Hepatocyte (in vitro differentiated cells): ENCODE measurements at regions not wholly inside any gene's neighbourhood (a gene's known extent, or its start where the extent isn't known, plus 50 kb on each side); places are given as distances from the start of the nearest gene placed in this dataset.

Experiments used
- DNase-seq: peaks from one replicate; pipeline ENCODE4 v3.0.0-alpha.2; 2016; ENCODE audit warnings: low spot score
- H2AFZ ChIP-seq: fragments of 200-600 bp; sonication (generic); 2 replicates; pipeline ENCODE4 v1.6.0; 2016; ENCODE audit warnings: antibody characterized with exemption, mild to moderate bottlenecking
- H3K27ac ChIP-seq: fragments of 200-600 bp; sonication (generic); 2 replicates; pipeline ENCODE4 v1.5.1; 2016; ENCODE audit warnings: mild to moderate bottlenecking
- H3K27me3 ChIP-seq: fragments of 200-600 bp; sonication (generic); 2 replicates; pipeline ENCODE4 v1.6.1; 2016
- H3K36me3 ChIP-seq: fragments of 200-600 bp; sonication (generic); replicated peaks from 2 replicates; pipeline ENCODE4 v1.5.1; 2016; ENCODE audit warnings: low read depth; ENCODE audit not compliant: insufficient read depth
- H3K4me1 ChIP-seq: fragments of 200-600 bp; sonication (generic); 2 replicates; pipeline ENCODE4 v1.5.1; 2016; ENCODE audit warnings: mild to moderate bottlenecking, moderate library complexity; ENCODE audit not compliant: insufficient read depth
- H3K4me2 ChIP-seq: fragments of 200-600 bp; sonication (generic); 2 replicates; pipeline ENCODE4 v1.6.0; 2016
- H3K4me3 ChIP-seq: fragments of 200-600 bp; sonication (generic); 2 replicates; pipeline ENCODE4 v1.5.1; 2016; ENCODE audit warnings: mild to moderate bottlenecking
- H3K79me2 ChIP-seq: fragments of 200-600 bp; sonication (generic); 2 replicates; pipeline ENCODE4 v1.6.0; 2017; ENCODE audit warnings: mild to moderate bottlenecking
- H3K9me2 ChIP-seq: fragments of 200-600 bp; sonication (generic); replicated peaks from 2 replicates; pipeline ENCODE4 v1.6.0; 2017; ENCODE audit warnings: mild to moderate bottlenecking; ENCODE audit not compliant: insufficient read depth
- H3K9me3 ChIP-seq: fragments of 200-600 bp; sonication (generic); 2 replicates; pipeline ENCODE4 v1.5.1; 2016; ENCODE audit warnings: low read depth, mild to moderate bottlenecking
- H4K20me1 ChIP-seq: fragments of 200-600 bp; sonication (generic); 2 replicates; pipeline ENCODE4 v1.6.0; 2016; ENCODE audit warnings: mild to moderate bottlenecking; ENCODE audit not compliant: insufficient read depth, poor library complexity, severe bottlenecking
- CTCF ChIP-seq: fragments of 200-600 bp; sonication (generic); IDR thresholded peaks from 2 replicates; pipeline ENCODE4 v1.5.1; 2016; ENCODE audit warnings: antibody characterized with exemption, mild to moderate bottlenecking; ENCODE audit not compliant: poor library complexity
- EZH2 ChIP-seq: fragments of 200-600 bp; sonication (generic); IDR thresholded peaks from 2 replicates; pipeline ENCODE4 v1.6.1; 2016; ENCODE audit warnings: antibody characterized with exemption, mild to moderate bottlenecking, borderline replicate concordance
- EZH2phosphoT487 ChIP-seq: fragments of 200-600 bp; sonication (generic); IDR thresholded peaks from one replicate; pipeline ENCODE4 v1.6.1; 2018; ENCODE audit warnings: antibody characterized with exemption, mild to moderate bottlenecking, low read depth, moderate library complexity; ENCODE audit not compliant: unreplicated experiment, severe bottlenecking
- WGBS: methylation state at CpG from one replicate; pipeline ENCODE4 v1.1.6; 2016; ENCODE audit warnings: low lambda C conversion rate; ENCODE audit errors: missing lambda C conversion rate; 5-methylcytosine and 5-hydroxymethylcytosine counted together

- Histone ChIP-seq H3K79me2 (peaks cover 16% of the 10 kb centered on the region), H3K4me1 (peaks cover 17% of the 10 kb centered on the region), H4K20me1 (no peaks in the 10 kb centered on the region), H3K9me3 (no peaks in the 10 kb centered on the region), H3K27ac (no peak overlapping the region), H3K27me3 (no peaks in the 10 kb centered on the region), H2AFZ (no peak overlapping the region), H3K4me2 (no peak overlapping the region), H3K4me3 (no peak overlapping the region), H3K9me2 (no peaks in the 10 kb centered on the region), H3K36me3 (no peaks in the 10 kb centered on the region)
- no peak for DNase-seq
- 67% methylated on average over 3 of the region's 3 CpGs for WGBS
- TF ChIP-seq EZH2phosphoT487 = no peak
- no peak for TF ChIP-seq CTCF
- no peak for TF ChIP-seq EZH2
Observed at GRCh38 chr9:530681-531080, 310.8 kb upstream of the DMRT1 start.

GRCh38 chr9:532707-533106, 308.8 kb upstream of the DMRT1 start:
- TF ChIP-seq EZH2 (no peak), EZH2phosphoT487 (no peak), CTCF (no peak)
- H3K79me2 ChIP-seq = peaks cover 11% of the 10 kb centered on the region
- H3K9me2 ChIP-seq = no peaks in the 10 kb centered on the region
- no peaks in the 10 kb centered on the region for H4K20me1 ChIP-seq
- H3K4me3 ChIP-seq = no peak overlapping the region
- H3K36me3 ChIP-seq = no peaks in the 10 kb centered on the region
- DNase-seq = no peak
- 59% methylated on average over 6 of the region's 6 CpGs for WGBS
- peak overlapping the region; percentile 49 for H3K4me2 ChIP-seq
- H3K27me3 ChIP-seq = no peaks in the 10 kb centered on the region
- peaks cover 17% of the 10 kb centered on the region for H3K4me1 ChIP-seq
- H3K9me3 ChIP-seq = no peaks in the 10 kb centered on the region
- H3K27ac ChIP-seq = no peak overlapping the region
- no peak overlapping the region for H2AFZ ChIP-seq

GRCh38 chr9:534886-535285, 306.6 kb upstream of the DMRT1 start:
- no peak overlapping the region for H3K4me3 ChIP-seq
- H3K27ac ChIP-seq = no peak overlapping the region
- H3K4me1 ChIP-seq = peaks cover 17% of the 10 kb centered on the region
- 70% methylated on average over 4 of the region's 4 CpGs for WGBS
- no peaks in the 10 kb centered on the region for H3K9me3 ChIP-seq
- DNase-seq = no peak
- TF ChIP-seq EZH2 = no peak
- TF ChIP-seq EZH2phosphoT487 = no peak
- TF ChIP-seq CTCF = no peak
- H3K79me2 ChIP-seq = peaks cover 11% of the 10 kb centered on the region
- no peaks in the 10 kb centered on the region for H3K27me3 ChIP-seq
- H3K36me3 ChIP-seq = no peaks in the 10 kb centered on the region
- no peak overlapping the region for H3K4me2 ChIP-seq
- no peak overlapping the region for H2AFZ ChIP-seq
- no peaks in the 10 kb centered on the region for H4K20me1 ChIP-seq
- H3K9me2 ChIP-seq = no peaks in the 10 kb centered on the region

GRCh38 chr9:535356-535755, 306.1 kb upstream of the DMRT1 start:
- H3K4me3 ChIP-seq = no peak overlapping the region
- WGBS = 78% methylated on average over 4 of the region's 4 CpGs
- peaks cover 11% of the 10 kb centered on the region for H3K79me2 ChIP-seq
- no peak overlapping the region for H3K27ac ChIP-seq
- no peak for DNase-seq
- no peaks in the 10 kb centered on the region for H4K20me1 ChIP-seq
- H3K36me3 ChIP-seq = peaks cover 2% of the 10 kb centered on the region
- no peak overlapping the region for H3K4me2 ChIP-seq
- H3K27me3 ChIP-seq = no peaks in the 10 kb centered on the region
- H3K4me1 ChIP-seq = peaks cover 17% of the 10 kb centered on the region
- H2AFZ ChIP-seq = no peak overlapping the region
- no peaks in the 10 kb centered on the region for H3K9me3 ChIP-seq
- TF ChIP-seq EZH2 (no peak), CTCF (no peak), EZH2phosphoT487 (no peak)
- no peaks in the 10 kb centered on the region for H3K9me2 ChIP-seq
